DOHH2 (cell line): ENCODE measurements at regions not wholly inside any gene's neighbourhood (a gene's known extent, or its start where the extent isn't known, plus 50 kb on each side); places are given as distances from the start of the nearest gene placed in this dataset.

Source experiments
- H3F3A ChIP-seq: fragments of 200-600 bp; sonication (generic), shearing (Covaris generic); 2 replicates; pipeline ENCODE4 v1.6.0; 2016; ENCODE audit warnings: antibody characterized with exemption, mild to moderate bottlenecking; ENCODE audit not compliant: control insufficient read depth, insufficient read depth
- H3K27ac ChIP-seq: fragments of 200-600 bp; sonication (generic); 2 replicates; pipeline ENCODE4 v1.5.1; 2014; ENCODE audit warnings: low read depth, mild to moderate bottlenecking, low read length, moderate library complexity
- H3K27me3 ChIP-seq: fragments of 200-600 bp; sonication (generic); 2 replicates; pipeline ENCODE4 v1.6.1; 2014; ENCODE audit warnings: mild to moderate bottlenecking, low read length, mixed read lengths; ENCODE audit not compliant: control insufficient read depth
- H3K36me3 ChIP-seq: fragments of 200-600 bp; sonication (generic); 2 replicates; pipeline ENCODE4 v1.6.1; 2014; ENCODE audit warnings: mild to moderate bottlenecking, low read length, moderate library complexity, mixed read lengths; ENCODE audit not compliant: control insufficient read depth
- H3K4me1 ChIP-seq: fragments of 200-600 bp; sonication (generic); 2 replicates; pipeline ENCODE4 v1.6.1; 2014; ENCODE audit warnings: mild to moderate bottlenecking, low read length, mixed read lengths; ENCODE audit not compliant: control insufficient read depth
- H3K4me2 ChIP-seq: fragments of 200-600 bp; sonication (generic); 2 replicates; pipeline ENCODE4 v1.6.0; 2014; ENCODE audit warnings: mild to moderate bottlenecking, low read length, moderate library complexity
- H3K4me3 ChIP-seq: fragments of 200-600 bp; sonication (generic); 2 replicates; pipeline ENCODE4 v1.5.1; 2014; ENCODE audit warnings: mild to moderate bottlenecking, low read length, mixed read lengths
- H3K79me2 ChIP-seq: fragments of 200-600 bp; sonication (generic); 2 replicates; pipeline ENCODE4 v1.6.1; 2014; ENCODE audit warnings: mild to moderate bottlenecking, low read length, mixed read lengths; ENCODE audit not compliant: control insufficient read depth
- H3K9me2 ChIP-seq: fragments of 200-600 bp; sonication (generic); replicated peaks from 2 replicates; pipeline ENCODE4 v1.6.1; 2014; ENCODE audit warnings: mild to moderate bottlenecking, low read length, mixed read lengths; ENCODE audit not compliant: control insufficient read depth
- H3K9me3 ChIP-seq: fragments of 200-600 bp; sonication (generic); 2 replicates; pipeline ENCODE4 v1.6.1; 2014; ENCODE audit warnings: antibody characterized with exemption, low read length, mixed read lengths; ENCODE audit not compliant: control insufficient read depth, insufficient read depth
- H4K20me1 ChIP-seq: fragments of 200-600 bp; sonication (generic); 2 replicates; pipeline ENCODE4 v1.6.0; 2014; ENCODE audit warnings: low read depth, mild to moderate bottlenecking, antibody characterized with exemption, low read length, moderate library complexity; ENCODE audit not compliant: control insufficient read depth, insufficient read depth
- CTCF ChIP-seq: fragments of 200-600 bp; sonication (generic); IDR thresholded peaks from one replicate; pipeline ENCODE4 v1.5.1; 2014; ENCODE audit warnings: antibody characterized with exemption, mild to moderate bottlenecking, low read depth, low read length; ENCODE audit not compliant: poor library complexity, severe bottlenecking
- EZH2phosphoT487 ChIP-seq: fragments of 200-600 bp; sonication (generic); IDR thresholded peaks from 2 replicates; pipeline ENCODE4 v1.6.1; 2017; ENCODE audit warnings: borderline replicate concordance, mild to moderate bottlenecking, antibody characterized with exemption, low read length, moderate library complexity, mixed read lengths

GRCh38 chr6:155850408-155850841 lies 394.8 kb upstream of the NOX3 start:
- no peak overlapping the region for H3K4me2 ChIP-seq
- H3K27ac ChIP-seq, result no peak overlapping the region

DNA sequence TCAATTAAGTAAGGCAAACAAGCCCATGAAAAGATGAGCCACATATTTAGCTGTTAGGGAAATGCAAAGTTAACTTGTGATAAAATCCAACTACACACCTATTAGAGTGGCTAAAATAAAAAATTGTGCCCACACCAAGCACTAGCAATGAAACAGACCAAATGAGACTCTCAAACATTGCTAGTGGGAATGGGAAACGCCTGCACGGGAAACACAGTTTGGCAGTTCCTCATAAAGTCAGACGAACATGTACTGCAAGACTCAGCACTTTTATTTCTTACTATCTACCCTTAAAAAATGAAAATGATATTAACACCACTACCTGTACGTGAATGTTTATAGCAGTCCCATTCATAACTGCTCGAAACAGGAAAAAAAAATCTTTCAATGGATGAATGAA lies 392.1 kb upstream of the NOX3 start:
- Histone ChIP-seq H3K27me3 (no peaks in the 10 kb centered on the region), H3K4me2 (no peak overlapping the region), H3K4me3 (no peak overlapping the region), H3K9me3 (no peaks in the 10 kb centered on the region), H3K9me2 (no peaks in the 10 kb centered on the region), H3K4me1 (no peaks in the 10 kb centered on the region), H3K27ac (no peak overlapping the region), H3K36me3 (no peaks in the 10 kb centered on the region), H3K79me2 (no peaks in the 10 kb centered on the region), H4K20me1 (no peaks in the 10 kb centered on the region), H3F3A (no peaks in the 10 kb centered on the region)
- TF ChIP-seq CTCF (no peak), EZH2phosphoT487 (no peak)

More at GRCh38 chr6:155850408-155850841, 394.8 kb upstream of the NOX3 start:
- Histone ChIP-seq H3K36me3 (no peaks in the 10 kb centered on the region), H3K79me2 (no peaks in the 10 kb centered on the region), H3K4me1 (no peaks in the 10 kb centered on the region), H3F3A (no peaks in the 10 kb centered on the region), H4K20me1 (no peaks in the 10 kb centered on the region), H3K9me2 (no peaks in the 10 kb centered on the region), H3K4me3 (no peak overlapping the region), H3K27me3 (no peaks in the 10 kb centered on the region), H3K9me3 (no peaks in the 10 kb centered on the region)
- TF ChIP-seq EZH2phosphoT487 (no peak), CTCF (no peak)

DNA sequence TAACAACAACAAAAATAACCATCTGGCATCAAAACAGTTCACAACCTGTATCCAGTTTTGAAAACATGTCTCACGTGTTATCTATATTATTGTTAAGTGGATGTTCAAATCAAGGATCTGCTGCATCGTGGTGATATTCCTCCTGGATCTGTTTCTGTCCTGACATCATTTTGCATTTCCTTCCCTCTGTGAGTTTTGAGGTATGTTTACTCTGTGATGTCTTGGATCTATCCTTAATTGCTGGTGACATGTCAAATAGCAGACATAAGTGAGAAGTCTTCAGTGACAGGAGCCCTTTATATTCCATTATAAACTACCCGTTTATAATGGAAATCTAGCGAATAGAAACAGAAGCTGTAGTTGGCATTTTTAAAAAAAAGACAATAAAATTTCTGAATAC lies 381.8 kb upstream of the NOX3 start:
- Histone ChIP-seq H3K4me2 (no peak overlapping the region), H3K79me2 (no peaks in the 10 kb centered on the region), H3K36me3 (no peaks in the 10 kb centered on the region), H3K9me2 (no peaks in the 10 kb centered on the region), H3K9me3 (no peaks in the 10 kb centered on the region), H3K27me3 (no peaks in the 10 kb centered on the region), H3K4me3 (no peak overlapping the region), H3K4me1 (no peaks in the 10 kb centered on the region), H4K20me1 (no peaks in the 10 kb centered on the region), H3F3A (no peaks in the 10 kb centered on the region), H3K27ac (no peak overlapping the region)
- TF ChIP-seq CTCF, result no peak
- TF ChIP-seq EZH2phosphoT487, result no peak

GRCh38 chr6:155832596-155832995 lies 377.0 kb upstream of the NOX3 start:
- H4K20me1 ChIP-seq, result no peaks in the 10 kb centered on the region
- no peak overlapping the region for H3K27ac ChIP-seq
- H3K4me3 ChIP-seq, result no peak overlapping the region
- no peak overlapping the region for H3K4me2 ChIP-seq
- no peak for TF ChIP-seq EZH2phosphoT487
- TF ChIP-seq CTCF, result no peak
- H3K36me3 ChIP-seq, result no peaks in the 10 kb centered on the region
- H3K4me1 ChIP-seq, result no peaks in the 10 kb centered on the region
- no peaks in the 10 kb centered on the region for H3K27me3 ChIP-seq
- no peaks in the 10 kb centered on the region for H3K9me2 ChIP-seq
- H3F3A ChIP-seq, result no peaks in the 10 kb centered on the region
- no peaks in the 10 kb centered on the region for H3K9me3 ChIP-seq
- H3K79me2 ChIP-seq, result no peaks in the 10 kb centered on the region
